A549 (cell line): ENCODE measurements at regions not wholly inside any gene's neighbourhood (a gene's known extent, or its start where the extent isn't known, plus 50 kb on each side); places are given as distances from the start of the nearest gene placed in this dataset.

Source experiments
- ATAC-seq, 2 experiments: fragments of 200-7000 bp in 1 of 2; fragments of >200 bp in 1 of 2; cut with Nextera tagmentation in 1 of 2; cut with Tn5 transposase in 1 of 2; 3 replicates each; pipeline versions ENCODE4 v1.8.0 to v1.9.1; 2018 to 2020; ENCODE audit warnings: mild to moderate bottlenecking in 1 of 2, moderate library complexity in 1 of 2
- CTCF ChIA-PET: fragments of 300-600 bp; sonication (Branson Sonifier 250); formaldehyde crosslinking; extraction: SDS; loops from one replicate; lab custom pipeline; 2021; ENCODE audit warnings: antibody characterized with exemption, inconsistent platforms; lab: Yijun Ruan, JAX
- POLR2A ChIA-PET: fragments of 350-600 bp; formaldehyde crosslinking; extraction: SDS; loops from one replicate; lab custom pipeline; 2021; ENCODE audit warnings: antibody characterized with exemption, inconsistent platforms; lab: Yijun Ruan, JAX
- DNase-seq, 2 experiments: peaks; one replicate each; pipeline versions ENCODE4 v3.0.0 to v3.0.0-alpha.2; 2011 to 2016; ENCODE audit warnings: low read depth in 1 of 2, low spot score in 1 of 2
- FAIRE-seq: peaks from 2 replicates; lab custom pipeline; 2011; peaks lifted over from hg19 to GRCh38; lab: Jason Lieb, UNC
- H3K27ac ChIP-seq, 2 experiments: fragments of >200 bp; sonication (Bioruptor Twin); formaldehyde crosslinking; 3 replicates each; pipeline ENCODE4 v1.5.1; 2016 to 2017
- H3K4me1 ChIP-seq: fragments of >200 bp; sonication (Bioruptor Twin); formaldehyde crosslinking; 3 replicates; pipeline ENCODE4 v1.6.1; 2016
- H3K4me2 ChIP-seq: fragments of >200 bp; sonication (Bioruptor Twin); formaldehyde crosslinking; 3 replicates; pipeline ENCODE4 v1.6.1; 2016
- H3K4me3 ChIP-seq: fragments of >200 bp; sonication (Bioruptor Twin); formaldehyde crosslinking; 3 replicates; pipeline ENCODE4 v1.5.1; 2016
- H3K9me3 ChIP-seq: fragments of >200 bp; sonication (Bioruptor Twin); formaldehyde crosslinking; 3 replicates; pipeline ENCODE4 v1.6.1; 2016
- CHD2 ChIP-seq: fragments of 150-350 bp; IDR thresholded peaks from 2 replicates; pipeline ENCODE4 v1.6.1; 2014; ENCODE audit warnings: low read length; ENCODE audit not compliant: partially characterized antibody
- EHMT2 ChIP-seq: fragments of 200-600 bp; sonication (generic); IDR thresholded peaks from 2 replicates; pipeline ENCODE4 v1.6.1; 2016; ENCODE audit warnings: antibody characterized with exemption, low read depth, mild to moderate bottlenecking, moderate library complexity
- EP300 ChIP-seq, 2 experiments: fragments of >200 bp; sonication (Bioruptor Twin); formaldehyde crosslinking; IDR thresholded peaks; 2 replicates in 1 of 2; 3 replicates in 1 of 2; pipeline ENCODE4 v1.6.1; 2016 to 2017
- FOXS1 ChIP-seq: fragments of 250-450 bp; sonication (Bioruptor Pico); IDR thresholded peaks from 2 replicates; pipeline ENCODE4 v1.5.0; 2020; ENCODE audit warnings: mild to moderate bottlenecking, moderate library complexity
- HOXB5 ChIP-seq: fragments of 250-450 bp; sonication (Bioruptor Pico); IDR thresholded peaks from 2 replicates; pipeline ENCODE4 v1.5.0; 2020; ENCODE audit warnings: mild to moderate bottlenecking, moderate library complexity
- JUN ChIP-seq, 2 experiments: fragments of >200 bp; sonication (Bioruptor Twin); formaldehyde crosslinking; IDR thresholded peaks; 2 replicates in 1 of 2; 3 replicates in 1 of 2; pipeline ENCODE4 v1.6.1; 2016 to 2017
- KDM1A ChIP-seq: fragments of 200-600 bp; sonication (generic); IDR thresholded peaks from 2 replicates; pipeline ENCODE4 v1.6.1; 2016; ENCODE audit warnings: low read depth, mild to moderate bottlenecking
- MAFK ChIP-seq: fragments of 450-650 bp; IDR thresholded peaks from 2 replicates; pipeline ENCODE4 v1.6.1; 2014; ENCODE audit not compliant: partially characterized antibody
- MAZ ChIP-seq: fragments of 150-350 bp; IDR thresholded peaks from 2 replicates; pipeline ENCODE4 v1.6.1; 2014; ENCODE audit warnings: antibody characterized with exemption, low read depth, low read length, borderline replicate concordance
- NR3C1 ChIP-seq: fragments of >200 bp; sonication (Bioruptor Twin); formaldehyde crosslinking; IDR thresholded peaks from 3 replicates; pipeline ENCODE4 v1.6.1; 2017
- POLR2A ChIP-seq: IDR thresholded peaks from 2 replicates; pipeline ENCODE4 v1.6.1; 2012; ENCODE audit warnings: mild to moderate bottlenecking, low read length
- RNF2 ChIP-seq: fragments of 200-600 bp; sonication (generic); IDR thresholded peaks from 2 replicates; pipeline ENCODE4 v1.6.1; 2016; ENCODE audit warnings: low read depth, mild to moderate bottlenecking, antibody characterized with exemption, moderate library complexity, borderline replicate concordance
- TP53 ChIP-seq: fragments of 250-450 bp; sonication (Bioruptor Pico); IDR thresholded peaks from 2 replicates; pipeline ENCODE4 v1.5.0; 2021; ENCODE audit warnings: mild to moderate bottlenecking, moderate library complexity
- ZC3H11A ChIP-seq: fragments of 450-650 bp; IDR thresholded peaks from 2 replicates; pipeline ENCODE4 v1.6.1; 2014; ENCODE audit warnings: antibody characterized with exemption, mild to moderate bottlenecking
- ZNF302 ChIP-seq: fragments of 250-450 bp; sonication (Bioruptor Pico); IDR thresholded peaks from 2 replicates; pipeline ENCODE4 v1.9.0; 2021; ENCODE audit warnings: inconsistent platforms, mild to moderate bottlenecking, moderate library complexity
- WGBS: methylation state at CpG from one replicate; pipeline ENCODE4 v1.1.6; 2017; ENCODE audit errors: missing lambda C conversion rate; 5-methylcytosine and 5-hydroxymethylcytosine counted together
- TF ChIP-seq, protein P1 (sequence below): fragments of >200 bp; sonication (Bioruptor Twin); formaldehyde crosslinking; IDR thresholded peaks from 2 replicates; pipeline ENCODE4 v1.6.1; 2016
- TF ChIP-seq, protein P2 (sequence below): IDR thresholded peaks from 2 replicates; pipeline ENCODE4 v1.6.1; 2012
- TF ChIP-seq, protein P3 (sequence below): fragments of 450-650 bp; IDR thresholded peaks from 2 replicates; pipeline ENCODE4 v1.6.1; 2014; ENCODE audit warnings: antibody characterized with exemption

DNA sequence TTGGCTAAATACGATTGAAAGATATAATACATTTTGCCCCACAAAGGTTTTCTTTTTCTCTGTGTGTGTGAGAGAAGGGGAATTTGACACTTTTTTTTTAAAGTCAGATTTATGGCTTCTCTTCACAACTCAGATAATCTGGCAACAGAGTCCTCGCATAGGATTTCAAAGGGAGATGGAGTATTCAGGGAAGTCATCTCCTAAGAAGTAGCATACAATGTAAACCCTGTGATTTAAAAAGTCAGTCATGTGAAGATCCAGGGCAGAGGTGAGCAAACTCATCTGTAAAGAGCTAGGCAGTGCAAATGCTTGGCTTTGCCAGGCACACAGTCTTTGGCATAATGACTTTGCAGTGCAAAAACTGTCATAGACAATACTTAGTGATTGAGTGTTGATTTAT, 1526.3 kb downstream of the AACS start (continued):
- no peak for TF ChIP-seq POLR2A
- no peak for TF ChIP-seq RNF2
- TF ChIP-seq, protein P1, sequence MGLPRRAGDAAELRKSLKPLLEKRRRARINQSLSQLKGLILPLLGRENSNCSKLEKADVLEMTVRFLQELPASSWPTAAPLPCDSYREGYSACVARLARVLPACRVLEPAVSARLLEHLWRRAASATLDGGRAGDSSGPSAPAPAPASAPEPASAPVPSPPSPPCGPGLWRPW = no peak
- TF ChIP-seq, protein P2, sequence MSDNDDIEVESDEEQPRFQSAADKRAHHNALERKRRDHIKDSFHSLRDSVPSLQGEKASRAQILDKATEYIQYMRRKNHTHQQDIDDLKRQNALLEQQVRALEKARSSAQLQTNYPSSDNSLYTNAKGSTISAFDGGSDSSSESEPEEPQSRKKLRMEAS = no peak
- no peak for TF ChIP-seq MAZ
- TF ChIP-seq NR3C1 = no peak
- no peak for TF ChIP-seq EHMT2
- TF ChIP-seq ZNF302 = no peak

DNA sequence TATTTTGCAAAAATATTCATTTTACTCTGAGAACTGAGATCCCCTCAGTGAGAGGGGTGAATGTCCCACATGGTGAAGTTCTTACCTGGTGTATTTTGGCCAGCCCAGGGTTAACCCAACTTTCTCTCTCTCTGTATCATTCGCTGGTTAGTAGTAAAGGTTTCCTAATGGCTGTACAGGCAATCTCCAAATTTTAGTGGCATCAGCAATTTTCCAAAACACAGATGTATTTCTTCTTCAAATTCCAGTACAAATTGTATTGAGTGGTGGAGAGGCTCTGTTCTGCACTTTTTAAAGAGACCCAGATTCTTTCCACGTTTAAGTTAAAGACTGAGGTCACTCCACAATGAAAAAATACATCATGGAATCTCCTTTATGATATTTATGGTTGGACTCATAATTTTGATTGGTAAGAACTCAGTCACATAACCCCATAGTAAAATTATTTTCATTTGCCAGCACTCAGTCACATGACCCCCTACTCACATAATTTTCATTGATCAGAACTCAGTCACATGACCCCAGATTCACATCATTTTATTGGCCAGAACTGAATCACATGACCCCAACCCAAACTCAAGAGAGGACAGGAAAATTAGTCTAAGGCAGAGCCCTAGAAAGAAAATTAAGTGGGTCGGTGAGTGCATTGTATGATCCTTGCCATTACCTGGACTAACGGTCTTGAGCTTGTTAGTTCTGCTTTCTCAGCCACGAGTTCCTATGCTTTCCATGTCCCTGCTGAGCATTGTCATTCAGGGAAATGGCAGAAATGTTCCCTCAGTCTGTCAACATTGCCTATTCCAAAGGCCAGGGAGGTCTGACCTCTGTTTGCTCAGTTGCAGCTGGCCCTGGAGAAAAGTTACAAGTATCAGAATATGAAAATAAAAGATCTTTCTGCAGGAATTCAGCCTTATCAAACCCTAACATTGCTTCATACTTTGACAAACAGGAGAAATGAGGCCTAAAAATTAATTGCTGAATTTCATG, 1536.2 kb downstream of the AACS start:
- DNase-seq (no peak), ATAC-seq (no peak), FAIRE-seq (no peak)
- H3K4me2 ChIP-seq = no peak overlapping the region
- WGBS = under 1% methylated on average over 5 of the region's 5 CpGs
- no peaks in the 10 kb centered on the region for H3K4me1 ChIP-seq
- H3K9me3 ChIP-seq = no peaks in the 10 kb centered on the region
- ChIA-PET CTCF (no interaction called here), POLR2A (no interaction called here)
- no peak overlapping the region for H3K4me3 ChIP-seq
- H3K27ac ChIP-seq = no peak overlapping the region
- TF ChIP-seq MAFK (peak; percentile 64), ZC3H11A (no peak)
- TF ChIP-seq, protein P3, sequence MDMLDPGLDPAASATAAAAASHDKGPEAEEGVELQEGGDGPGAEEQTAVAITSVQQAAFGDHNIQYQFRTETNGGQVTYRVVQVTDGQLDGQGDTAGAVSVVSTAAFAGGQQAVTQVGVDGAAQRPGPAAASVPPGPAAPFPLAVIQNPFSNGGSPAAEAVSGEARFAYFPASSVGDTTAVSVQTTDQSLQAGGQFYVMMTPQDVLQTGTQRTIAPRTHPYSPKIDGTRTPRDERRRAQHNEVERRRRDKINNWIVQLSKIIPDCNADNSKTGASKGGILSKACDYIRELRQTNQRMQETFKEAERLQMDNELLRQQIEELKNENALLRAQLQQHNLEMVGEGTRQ = peak; percentile 44
- TF ChIP-seq, protein P1 = no peak

DNA sequence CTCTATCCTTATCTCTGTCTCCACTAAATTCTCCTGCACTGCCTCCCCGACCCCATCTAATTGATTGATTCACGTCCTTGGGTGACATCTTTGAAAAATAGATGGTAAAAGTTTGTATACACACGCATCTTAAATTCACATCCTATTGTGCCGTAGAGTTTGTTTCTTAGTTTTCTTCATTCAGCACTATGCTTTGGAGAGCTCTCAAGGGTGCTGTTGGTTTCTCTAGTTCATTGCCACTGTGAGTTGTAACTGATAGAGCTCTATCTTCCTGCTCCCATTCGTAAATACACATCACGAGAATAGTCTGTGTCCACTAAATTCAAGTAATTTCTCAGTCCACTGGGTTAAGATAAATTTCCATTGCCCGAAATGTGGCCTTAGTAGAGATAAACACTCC, 1537.4 kb downstream of the AACS start:
- no peak for FAIRE-seq
- no peak overlapping the region for H3K4me3 ChIP-seq
- H3K27ac ChIP-seq = no peak overlapping the region
- H3K4me2 ChIP-seq = no peak overlapping the region
- no peaks in the 10 kb centered on the region for H3K9me3 ChIP-seq
- ChIA-PET POLR2A (no interaction called here), CTCF (interaction anchor here (0.6 kb wide), 1 partner anchor 779 kb away, joined by 3 read pairs; no protein-coding TSS in a partner anchor)
- no peak for ATAC-seq
- DNase-seq = no peak
- H3K4me1 ChIP-seq = no peaks in the 10 kb centered on the region
- TF ChIP-seq KDM1A (no peak), NR3C1 (no peak), JUN (IDR thresholded peaks at IDR 0.05) (no peak)
- WGBS = 26% methylated on average over 7 of the region's 7 CpGs

DNA sequence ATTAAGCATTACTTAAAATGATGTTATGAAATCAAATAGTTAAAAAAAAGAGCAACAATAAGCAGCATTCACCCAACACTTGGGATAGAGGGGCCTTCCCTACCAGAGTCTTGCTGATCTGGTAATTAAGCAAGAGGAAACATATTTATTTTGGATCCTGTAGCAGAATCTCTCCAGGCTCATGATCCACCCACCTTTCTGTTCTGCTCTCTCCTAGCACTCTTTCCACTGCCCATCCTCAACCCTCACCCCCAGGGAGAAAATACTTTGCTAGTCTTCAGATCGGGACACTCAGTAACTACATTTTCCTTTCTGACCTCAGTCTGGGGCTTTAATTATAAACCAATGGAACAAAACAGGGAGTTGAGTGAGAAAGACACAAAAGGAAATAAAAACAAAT, 1541.9 kb downstream of the AACS start:
- H3K27ac ChIP-seq = no peak overlapping the region
- H3K4me1 ChIP-seq = no peaks in the 10 kb centered on the region
- TF ChIP-seq EP300 (IDR thresholded peaks at IDR 0.05) (no peak), TP53 (no peak), RNF2 (no peak), FOXS1 (no peak), CHD2 (no peak), HOXB5 (CRISPR knock-in tag) (no peak)
- TF ChIP-seq, protein P3 = no peak
- H3K4me3 ChIP-seq = no peak overlapping the region
- FAIRE-seq (no peak), DNase-seq (no peak), ATAC-seq (no peak)
- WGBS = 0% methylated on average over 1 of the region's 1 CpG
- POLR2A ChIA-PET = no interaction called here
- CTCF ChIA-PET = no interaction called here
- no peak overlapping the region for H3K4me2 ChIP-seq
- no peaks in the 10 kb centered on the region for H3K9me3 ChIP-seq
